Superior temporal gyrus (tissue), 1 donor: ENCODE measurements at regions not wholly inside any gene's neighbourhood (a gene's known extent, or its start where the extent isn't known, plus 50 kb on each side); places are given as distances from the start of the nearest gene placed in this dataset.

ENCODE experiments used
- DNase-seq: peaks from one replicate; pipeline ENCODE4 v3.0.0-alpha.2; 2016; ENCODE audit errors: extremely low spot score

DNA sequence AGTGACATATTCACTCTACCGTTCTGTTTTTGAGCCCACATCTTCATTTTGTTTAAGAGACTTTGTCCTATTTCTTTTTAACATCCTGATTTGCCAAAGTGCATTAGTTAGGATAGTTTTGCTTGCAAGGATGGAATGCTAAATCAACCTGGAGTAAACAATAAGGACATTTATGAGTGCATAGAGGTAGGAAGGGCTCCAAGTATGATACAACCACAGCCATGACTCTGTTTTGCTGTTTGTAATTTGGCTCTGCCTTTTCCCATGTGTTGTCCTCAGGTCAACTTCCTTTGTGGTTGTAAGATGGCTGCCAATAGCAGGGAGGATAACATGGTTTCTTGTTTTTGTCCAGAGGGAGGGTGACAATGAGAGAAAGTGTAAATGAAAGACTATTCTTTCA, 66.4 kb upstream of the GOLIM4 start:
- DNase-seq = no peak

- DNase-seq = no peak
Observed at GRCh38 chr3:168161696-168162095, 66.0 kb upstream of the GOLIM4 start.

GRCh38 chr3:168157903-168158302, 62.2 kb upstream of the GOLIM4 start:
- DNase-seq = no peak

GRCh38 chr3:168157099-168157700, 61.5 kb upstream of the GOLIM4 start:
- no peak for DNase-seq

DNA sequence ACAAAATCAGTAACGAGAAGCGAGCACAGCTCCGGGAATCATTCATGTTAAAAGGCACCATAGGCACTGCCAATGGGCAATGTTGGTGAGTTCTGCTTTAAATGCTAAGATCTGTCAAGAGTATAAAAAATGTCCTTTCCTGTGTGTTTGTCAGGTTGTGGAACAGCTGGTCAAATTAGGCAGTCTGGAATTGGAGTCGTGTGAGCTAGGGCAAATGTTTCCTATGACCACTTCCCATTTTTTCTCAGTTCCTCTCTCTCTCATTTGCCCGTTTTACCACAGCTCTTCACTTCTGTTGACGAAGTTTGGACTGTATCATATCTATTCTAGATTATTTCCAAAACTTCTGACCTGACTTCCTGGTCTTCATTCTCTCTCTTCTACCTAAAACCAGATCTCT, 60.8 kb upstream of the GOLIM4 start:
- no peak for DNase-seq

- DNase-seq = no peak
Observed at GRCh38 chr3:168155303-168155702, 59.6 kb upstream of the GOLIM4 start.

DNA sequence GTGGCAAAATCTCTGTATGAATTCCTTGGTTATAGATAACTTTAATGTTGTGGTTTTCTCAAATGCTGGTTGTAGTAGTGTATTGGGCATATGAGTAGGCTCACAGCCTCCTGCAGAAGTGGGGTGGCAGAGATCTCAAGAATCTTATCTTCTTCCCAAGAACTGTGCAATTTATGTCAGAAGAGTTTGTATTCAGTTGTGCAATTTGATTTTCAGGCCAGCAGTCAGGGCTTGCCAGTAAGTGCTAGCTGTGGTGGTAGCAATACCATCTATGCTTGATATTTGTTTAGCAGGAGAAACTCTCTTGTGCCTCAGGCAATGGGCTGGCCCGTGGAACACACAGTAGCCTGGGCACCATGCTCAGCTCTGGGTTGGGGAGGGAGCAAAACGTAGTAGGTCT, 58.4 kb upstream of the GOLIM4 start:
- no peak for DNase-seq

DNA sequence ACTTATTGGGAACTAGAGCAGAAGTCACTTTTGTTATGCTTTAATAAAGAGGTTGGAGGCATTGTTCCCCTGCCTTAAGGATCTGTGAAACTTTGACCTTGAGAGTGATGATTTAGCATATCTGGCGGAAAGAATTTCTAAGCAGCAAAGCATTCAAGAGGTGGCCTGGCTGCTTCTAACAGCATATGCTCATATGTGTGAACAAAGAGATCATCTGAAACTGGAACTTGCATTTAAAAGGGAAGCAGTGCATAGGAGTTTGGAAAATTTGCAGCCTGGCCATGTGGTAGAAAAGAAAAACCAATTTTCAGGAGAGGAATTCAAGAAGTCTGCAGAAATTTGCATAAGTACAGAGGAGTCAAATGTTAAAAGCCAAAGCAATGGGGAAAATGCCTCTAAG, 56.4 kb upstream of the GOLIM4 start:
- no peak for DNase-seq
